ENCODE measurements at regions not wholly inside any gene's neighbourhood (a gene's known extent, or its start where the extent isn't known, plus 50 kb on each side); places are given as distances from the start of the nearest gene placed in this dataset.

DNA sequence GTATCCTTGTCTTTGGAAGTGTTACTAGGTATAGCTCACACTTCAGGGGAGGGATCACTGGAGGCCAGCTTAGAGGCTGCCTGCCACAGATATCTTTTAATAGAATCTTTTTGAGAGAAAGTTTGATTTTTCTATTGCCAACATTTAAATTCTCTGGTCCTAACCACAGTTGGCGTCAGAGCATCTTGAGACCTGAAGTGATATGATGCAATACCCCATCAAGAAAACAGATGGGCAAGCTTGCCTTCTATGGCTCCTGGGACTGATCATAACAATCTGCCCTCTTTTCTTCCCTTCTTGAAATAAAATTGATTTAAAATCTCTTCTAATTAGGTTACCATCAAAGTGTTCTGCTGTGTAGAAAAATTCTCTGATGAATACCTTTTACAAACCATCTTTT, 105.5 kb upstream of the ACKR3 start:
- Histone ChIP-seq H3K4me2 (ENCODE audit: low read length) (no peak overlapping the region), H3K9me3 (ENCODE audit: insufficient read depth, low read depth, low read length) (peaks cover 5% of the 10 kb centered on the region)

DNA sequence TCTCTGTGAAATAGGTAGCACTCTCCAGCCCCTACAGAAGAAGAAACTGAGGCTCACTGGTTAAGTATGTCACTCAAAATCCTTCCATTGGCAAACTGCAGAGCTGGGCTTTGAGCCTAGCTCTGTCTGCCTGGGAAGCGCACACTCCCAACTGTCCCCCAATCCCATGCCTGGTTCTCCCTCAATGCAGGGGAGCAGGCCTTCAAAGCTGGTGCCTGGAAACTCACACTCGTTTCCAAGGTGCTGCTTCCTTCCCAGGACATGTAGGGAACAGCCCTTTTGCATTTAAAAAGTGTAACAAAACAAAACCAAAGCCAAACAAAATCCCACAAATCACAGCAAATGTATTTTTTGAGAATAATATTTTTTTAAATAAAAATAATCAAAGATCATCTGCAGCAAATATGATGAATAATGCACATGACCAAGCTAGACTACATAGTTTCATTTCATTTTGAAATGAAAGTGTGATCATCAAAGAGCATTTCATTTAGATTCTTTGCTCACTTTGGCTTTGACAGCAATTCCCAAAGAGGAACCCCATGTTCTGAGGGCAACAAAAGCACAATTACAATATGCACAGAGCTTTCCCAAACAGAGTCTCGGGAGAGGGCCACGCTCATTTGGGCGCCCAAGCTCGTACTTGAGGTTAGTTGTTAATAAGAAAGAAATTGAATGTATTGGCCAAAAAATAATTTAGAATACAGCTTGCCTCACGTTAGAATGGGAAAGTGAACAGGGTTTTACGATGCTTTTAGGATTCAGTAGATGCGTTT, 96.7 kb upstream of the ACKR3 start:
- no peak overlapping the region for H2BK5ac ChIP-seq (ENCODE audit: low read depth, low read length, poor library complexity)
- no peak overlapping the region for H4K12ac ChIP-seq (ENCODE audit: low read depth, low read length)
- no peak overlapping the region for H3K4me2 ChIP-seq (ENCODE audit: low read length)
- no peaks in the 10 kb centered on the region for H3K79me1 ChIP-seq (ENCODE audit: low read length)
- H3K9ac ChIP-seq (ENCODE audit: low read length), result no peak overlapping the region
- H3K27ac ChIP-seq (ENCODE audit: low read depth, low read length), result no peak overlapping the region
- no peak overlapping the region for H2BK12ac ChIP-seq (ENCODE audit: low read length)
- DNase-seq, result no peak
- no peaks in the 10 kb centered on the region for H3K36me3 ChIP-seq (ENCODE audit: control insufficient read depth in 1 of 2, insufficient read depth in 2 of 2, low read length in 2 of 2)
- H4K8ac ChIP-seq (ENCODE audit: low read depth, low read length), result no peak overlapping the region
- no peak overlapping the region for H4K91ac ChIP-seq (ENCODE audit: low read depth, low read length)
- no peak overlapping the region for H3K14ac ChIP-seq (ENCODE audit: low read length)
- H2BK120ac ChIP-seq (ENCODE audit: insufficient read depth, low read length, poor library complexity), result no peak overlapping the region
- H3K9me3 ChIP-seq (ENCODE audit: insufficient read depth, low read depth, low read length), result no peaks in the 10 kb centered on the region
- H3K4me1 ChIP-seq (ENCODE audit: control insufficient read depth in 1 of 2, insufficient read depth in 2 of 2, low read length in 2 of 2), result peaks cover 0 to 2% of the 10 kb centered on the region in 2 experiments
- H3K4me3 ChIP-seq (ENCODE audit: low read depth, low read length), result no peak overlapping the region
- H3K18ac ChIP-seq (ENCODE audit: low read length), result no peak overlapping the region
- H3K4ac ChIP-seq (ENCODE audit: low read depth, low read length), result no peak overlapping the region
- H2AFZ ChIP-seq (ENCODE audit: insufficient read depth, low read length, poor library complexity), result no peak overlapping the region
- no peaks in the 10 kb centered on the region for H3K27me3 ChIP-seq (ENCODE audit: insufficient read depth, low read length)
- H3K23ac ChIP-seq (ENCODE audit: low read length), result no peak overlapping the region
- no peaks in the 10 kb centered on the region for H3K79me2 ChIP-seq (ENCODE audit: control insufficient read depth, insufficient read depth, low read length, poor library complexity)
- H2AK5ac ChIP-seq (ENCODE audit: low read length), result no peak overlapping the region
- no CpG with 5 or more reads among the region's 9 CpGs for WGBS (ENCODE audit: extremely low coverage, insufficient coverage, insufficient read length)

More for the DNA sequence above, 105.5 kb upstream of the ACKR3 start:
- Histone ChIP-seq H4K91ac (ENCODE audit: low read depth, low read length) (no peak overlapping the region), H3K4ac (ENCODE audit: low read depth, low read length) (no peak overlapping the region), H3K27me3 (ENCODE audit: insufficient read depth, low read length) (no peaks in the 10 kb centered on the region), H2BK120ac (ENCODE audit: insufficient read depth, low read length, poor library complexity) (no peak overlapping the region), H2AK5ac (ENCODE audit: low read length) (no peak overlapping the region), H3K79me2 (ENCODE audit: control insufficient read depth, insufficient read depth, low read length, poor library complexity) (no peaks in the 10 kb centered on the region), H3K79me1 (ENCODE audit: low read length) (no peaks in the 10 kb centered on the region), H3K27ac (ENCODE audit: low read depth, low read length) (no peak overlapping the region), H3K4me1 (ENCODE audit: control insufficient read depth in 1 of 2, insufficient read depth in 2 of 2, low read length in 2 of 2) (no peaks in the 10 kb centered on the region), H3K23ac (ENCODE audit: low read length) (no peak overlapping the region), H3K9ac (ENCODE audit: low read length) (no peak overlapping the region), H2AFZ (ENCODE audit: insufficient read depth, low read length, poor library complexity) (no peak overlapping the region), H2BK5ac (ENCODE audit: low read depth, low read length, poor library complexity) (no peak overlapping the region), H3K36me3 (ENCODE audit: control insufficient read depth in 1 of 2, insufficient read depth in 2 of 2, low read length in 2 of 2) (peaks cover 10 to 18% of the 10 kb centered on the region in 2 experiments), H3K18ac (ENCODE audit: low read length) (no peak overlapping the region), H3K4me3 (ENCODE audit: low read depth, low read length) (no peak overlapping the region), H4K8ac (ENCODE audit: low read depth, low read length) (no peak overlapping the region), H3K14ac (ENCODE audit: low read length) (no peak overlapping the region), H4K12ac (ENCODE audit: low read depth, low read length) (no peak overlapping the region), H2BK12ac (ENCODE audit: low read length) (no peak overlapping the region)
- DNase-seq, result no peak
- WGBS (ENCODE audit: extremely low coverage, insufficient coverage, insufficient read length), result no CpG with 5 or more reads among the region's 1 CpG

DNA sequence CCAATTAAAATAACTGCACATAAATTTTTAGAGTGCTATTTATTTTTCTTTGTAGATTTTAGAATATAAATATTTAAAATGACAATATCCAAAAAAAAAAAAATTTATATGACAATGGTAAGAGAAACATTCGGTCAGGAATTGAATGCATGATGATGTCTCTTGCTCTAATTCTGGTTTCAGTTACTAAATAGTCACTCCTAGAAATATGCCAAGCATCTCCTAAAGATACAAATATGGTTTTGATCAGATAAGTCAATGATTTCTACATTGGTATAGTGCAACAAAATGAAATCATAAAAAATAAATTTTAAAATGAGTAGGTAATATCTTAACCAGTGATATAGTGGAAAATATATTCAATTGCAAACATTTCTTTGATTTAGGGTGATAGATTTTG, 95.9 kb upstream of the ACKR3 start:
- H3K36me3 ChIP-seq (ENCODE audit: control insufficient read depth in 1 of 2, insufficient read depth in 2 of 2, low read length in 2 of 2), result peaks cover 0 to under 1% of the 10 kb centered on the region in 2 experiments
- H3K9ac ChIP-seq (ENCODE audit: low read length), result no peak overlapping the region
- H2BK5ac ChIP-seq (ENCODE audit: low read depth, low read length, poor library complexity), result no peak overlapping the region
- H4K91ac ChIP-seq (ENCODE audit: low read depth, low read length), result no peak overlapping the region
- no peak overlapping the region for H3K27ac ChIP-seq (ENCODE audit: low read depth, low read length)
- no peak overlapping the region for H2BK120ac ChIP-seq (ENCODE audit: insufficient read depth, low read length, poor library complexity)
- H2BK12ac ChIP-seq (ENCODE audit: low read length), result no peak overlapping the region
- no peak overlapping the region for H3K18ac ChIP-seq (ENCODE audit: low read length)
- no peaks in the 10 kb centered on the region for H3K79me2 ChIP-seq (ENCODE audit: control insufficient read depth, insufficient read depth, low read length, poor library complexity)
- no peak overlapping the region for H3K4me2 ChIP-seq (ENCODE audit: low read length)
- no peak overlapping the region for H3K14ac ChIP-seq (ENCODE audit: low read length)
- DNase-seq, result no peak
- H4K8ac ChIP-seq (ENCODE audit: low read depth, low read length), result no peak overlapping the region
- H3K4me3 ChIP-seq (ENCODE audit: low read depth, low read length), result no peak overlapping the region
- no peaks in the 10 kb centered on the region for H3K27me3 ChIP-seq (ENCODE audit: insufficient read depth, low read length)
- H4K12ac ChIP-seq (ENCODE audit: low read depth, low read length), result no peak overlapping the region
- no peak overlapping the region for H2AK5ac ChIP-seq (ENCODE audit: low read length)
- no peaks in the 10 kb centered on the region for H3K79me1 ChIP-seq (ENCODE audit: low read length)
- H3K4ac ChIP-seq (ENCODE audit: low read depth, low read length), result no peak overlapping the region
- H3K23ac ChIP-seq (ENCODE audit: low read length), result no peak overlapping the region
- no peaks in the 10 kb centered on the region for H3K9me3 ChIP-seq (ENCODE audit: insufficient read depth, low read depth, low read length)
- no CpG with 5 or more reads among the region's 1 CpG for WGBS (ENCODE audit: extremely low coverage, insufficient coverage, insufficient read length)
- H3K4me1 ChIP-seq (ENCODE audit: control insufficient read depth in 1 of 2, insufficient read depth in 2 of 2, low read length in 2 of 2), result peaks cover 0 to 2% of the 10 kb centered on the region in 2 experiments
- no peak overlapping the region for H2AFZ ChIP-seq (ENCODE audit: insufficient read depth, low read length, poor library complexity)

DNA sequence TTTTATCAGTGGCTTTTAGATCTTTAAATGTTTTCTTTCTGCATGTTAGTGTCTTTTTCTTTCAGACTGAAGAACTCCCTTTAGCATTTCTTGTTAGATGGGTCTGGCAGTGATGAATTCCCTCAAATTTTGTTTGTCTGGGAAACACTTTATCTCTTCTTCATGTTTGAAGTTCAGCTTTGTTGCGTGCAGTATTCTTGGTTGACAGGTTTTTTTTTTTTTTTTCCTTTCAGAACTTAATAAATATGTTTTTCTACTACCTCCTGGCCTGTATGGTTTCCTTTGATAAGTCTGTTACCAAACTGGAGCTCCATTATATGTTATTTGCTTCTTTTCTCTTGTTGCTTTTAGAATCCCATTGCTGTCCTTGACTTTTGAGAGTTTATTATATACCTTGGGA, 89.8 kb upstream of the ACKR3 start:
- no peak overlapping the region for H2BK5ac ChIP-seq (ENCODE audit: low read depth, low read length, poor library complexity)
- H2BK12ac ChIP-seq (ENCODE audit: low read length), result no peak overlapping the region
- H4K8ac ChIP-seq (ENCODE audit: low read depth, low read length), result no peak overlapping the region
- no peaks in the 10 kb centered on the region for H3K79me1 ChIP-seq (ENCODE audit: low read length)
- no peak overlapping the region for H4K12ac ChIP-seq (ENCODE audit: low read depth, low read length)
- no peak overlapping the region for H3K4me3 ChIP-seq (ENCODE audit: low read depth, low read length)
- no peak overlapping the region for H4K91ac ChIP-seq (ENCODE audit: low read depth, low read length)
- peaks cover 3% of the 10 kb centered on the region for H3K9me3 ChIP-seq (ENCODE audit: insufficient read depth, low read depth, low read length)
- no peak overlapping the region for H2AK5ac ChIP-seq (ENCODE audit: low read length)
- no peak overlapping the region for H3K27ac ChIP-seq (ENCODE audit: low read depth, low read length)
- no peak overlapping the region for H3K23ac ChIP-seq (ENCODE audit: low read length)
- no peak for DNase-seq
- no peak overlapping the region for H3K14ac ChIP-seq (ENCODE audit: low read length)
- no peaks in the 10 kb centered on the region for H3K27me3 ChIP-seq (ENCODE audit: insufficient read depth, low read length)
- H3K9ac ChIP-seq (ENCODE audit: low read length), result no peak overlapping the region
- H3K4ac ChIP-seq (ENCODE audit: low read depth, low read length), result no peak overlapping the region
- H3K4me1 ChIP-seq (ENCODE audit: control insufficient read depth in 1 of 2, insufficient read depth in 2 of 2, low read length in 2 of 2), result no peaks in the 10 kb centered on the region
- peaks cover 3% of the 10 kb centered on the region in 2 experiments for H3K36me3 ChIP-seq (ENCODE audit: control insufficient read depth in 1 of 2, insufficient read depth in 2 of 2, low read length in 2 of 2)
- no CpG with 5 or more reads among the region's 1 CpG for WGBS (ENCODE audit: extremely low coverage, insufficient coverage, insufficient read length)
- no peak overlapping the region for H2AFZ ChIP-seq (ENCODE audit: insufficient read depth, low read length, poor library complexity)
- no peak overlapping the region for H2BK120ac ChIP-seq (ENCODE audit: insufficient read depth, low read length, poor library complexity)
- H3K79me2 ChIP-seq (ENCODE audit: control insufficient read depth, insufficient read depth, low read length, poor library complexity), result no peaks in the 10 kb centered on the region
- H3K18ac ChIP-seq (ENCODE audit: low read length), result no peak overlapping the region
- H3K4me2 ChIP-seq (ENCODE audit: low read length), result no peak overlapping the region
